GM12878 (cell line): ENCODE measurements at regions not wholly inside any gene's neighbourhood (a gene's known extent, or its start where the extent isn't known, plus 50 kb on each side); places are given as distances from the start of the nearest gene placed in this dataset.

ENCODE experiments used
- ATAC-seq: fragments of 200-7000 bp; cut with Tn5 transposase; 3 replicates; pipeline ENCODE4 v1.9.1; 2020; ENCODE audit warnings: mild to moderate bottlenecking, moderate library complexity
- BruUV-seq: library from RNA; stranded (reverse); fragments of 400-500 nt; replicated peaks from 2 replicates; lab custom pipeline; 2021; lab: Mats Ljungman, UMichigan
- CTCF ChIA-PET: fragments of 300-600 bp; sonication (Branson Sonifier 250); formaldehyde crosslinking; extraction: SDS; loops from one replicate; lab custom pipeline; 2021; ENCODE audit warnings: inconsistent platforms; lab: Yijun Ruan, JAX
- POLR2A ChIA-PET: fragments of 350-600 bp; formaldehyde crosslinking; extraction: SDS; loops from one replicate; lab custom pipeline; 2021; ENCODE audit warnings: inconsistent platforms; lab: Charles Lee
- RAD21 ChIA-PET: fragments of 300-600 bp; sonication (Branson Sonifier 250); formaldehyde crosslinking; loops from one replicate; lab custom pipeline; 2023; ENCODE audit warnings: antibody characterized with exemption; ENCODE audit not compliant: unreplicated experiment; lab: Charles Lee
- SMC1A ChIA-PET: fragments of 300-600 bp; sonication (Branson Sonifier 250); formaldehyde crosslinking; loops from one replicate; lab custom pipeline; 2023; ENCODE audit not compliant: unreplicated experiment, uncharacterized antibody; lab: Charles Lee
- DNase-seq: peaks from one replicate; pipeline ENCODE4 v3.0.0-alpha.2; 2011; ENCODE audit warnings: low read depth, low spot score
- FAIRE-seq: peaks from 3 replicates; lab custom pipeline; 2011; peaks lifted over from hg19 to GRCh38; lab: Jason Lieb, UNC
- H2AFZ ChIP-seq: 2 replicates; pipeline ENCODE4 v1.6.0; 2011; ENCODE audit warnings: low read depth, low read length, control low read depth; ENCODE audit not compliant: control insufficient read depth
- H3K27ac ChIP-seq: 2 replicates; pipeline ENCODE4 v1.5.1; 2011; ENCODE audit warnings: control low read depth; ENCODE audit not compliant: control insufficient read depth, insufficient read depth
- H3K27me3 ChIP-seq, 2 experiments: replicated peaks in 1 of 2; 2 replicates each; pipeline versions ENCODE4 v1.6.0 to v1.6.1; 2011; ENCODE audit warnings: low read length in 1 of 2; ENCODE audit not compliant: control insufficient read depth in 2 of 2, insufficient read depth in 2 of 2
- H3K36me3 ChIP-seq, 2 experiments: 2 replicates each; pipeline ENCODE4 v1.5.1; 2011; ENCODE audit warnings: low read length in 1 of 2; ENCODE audit not compliant: control insufficient read depth in 2 of 2, insufficient read depth in 2 of 2
- H3K4me1 ChIP-seq: 2 replicates; pipeline ENCODE4 v1.6.1; 2011; ENCODE audit warnings: mild to moderate bottlenecking, low read length, moderate library complexity, mixed read lengths; ENCODE audit not compliant: control insufficient read depth, insufficient read depth
- H3K4me2 ChIP-seq: 2 replicates; pipeline ENCODE4 v1.6.0; 2011; ENCODE audit warnings: control low read depth; ENCODE audit not compliant: control insufficient read depth, insufficient read depth
- H3K4me3 ChIP-seq: fragments of 200-600 bp; sonication (generic); 2 replicates; pipeline ENCODE4 v1.5.1; 2016
- H3K79me2 ChIP-seq: 2 replicates; pipeline ENCODE4 v1.6.0; 2011; ENCODE audit warnings: low read length; ENCODE audit not compliant: control insufficient read depth, insufficient read depth
- H3K9ac ChIP-seq: 2 replicates; pipeline ENCODE4 v1.8.0; 2011; ENCODE audit warnings: low read length, control low read depth, mixed read lengths; ENCODE audit not compliant: control insufficient read depth, insufficient read depth
- H3K9me3 ChIP-seq: replicated peaks from 3 replicates; pipeline ENCODE4 v1.5.1; 2011; ENCODE audit warnings: mild to moderate bottlenecking, low read length; ENCODE audit not compliant: control insufficient read depth, insufficient read depth
- H4K20me1 ChIP-seq: 2 replicates; pipeline ENCODE4 v1.6.0; 2011; ENCODE audit not compliant: control insufficient read depth, insufficient read depth
- ATF7 ChIP-seq: fragments of 450-650 bp; IDR thresholded peaks from 2 replicates; pipeline ENCODE4 v1.6.1; 2016; ENCODE audit warnings: low read depth, mild to moderate bottlenecking
- CBX3 ChIP-seq: fragments of 200-600 bp; sonication (generic); IDR thresholded peaks from 2 replicates; pipeline ENCODE4 v1.6.1; 2016; ENCODE audit warnings: low read depth, borderline replicate concordance
- ESRRA ChIP-seq: IDR thresholded peaks from 2 replicates; pipeline ENCODE4 v1.6.1; 2012; ENCODE audit warnings: mild to moderate bottlenecking, low read length, improper control_type of control experiment
- HDAC6 ChIP-seq: fragments of 200-600 bp; sonication (generic); IDR thresholded peaks from one replicate; pipeline ENCODE4 v1.8.0; 2017; ENCODE audit warnings: antibody characterized with exemption; ENCODE audit not compliant: unreplicated experiment
- IRF4 ChIP-seq: IDR thresholded peaks from 2 replicates; pipeline ENCODE4 v1.6.1; 2011; ENCODE audit warnings: low read depth, low read length
- KDM1A ChIP-seq: fragments of 200-600 bp; sonication (generic); IDR thresholded peaks from 2 replicates; pipeline ENCODE4 v1.6.1; 2016; ENCODE audit warnings: borderline replicate concordance
- LARP7 ChIP-seq: fragments of 450-650 bp; IDR thresholded peaks from 2 replicates; pipeline ENCODE4 v1.6.1; 2017; ENCODE audit warnings: mild to moderate bottlenecking
- MEF2A ChIP-seq: IDR thresholded peaks from 2 replicates; pipeline ENCODE4 v1.6.1; 2011; ENCODE audit warnings: low read depth, mild to moderate bottlenecking, low read length, moderate library complexity; ENCODE audit not compliant: insufficient read depth
- POU2F2 ChIP-seq: IDR thresholded peaks from 3 replicates; pipeline ENCODE4 v1.6.1; 2011; ENCODE audit warnings: low read depth, mild to moderate bottlenecking, low read length, borderline replicate concordance
- SMARCA5 ChIP-seq: fragments of 450-650 bp; IDR thresholded peaks from 2 replicates; pipeline ENCODE4 v1.6.1; 2017; ENCODE audit warnings: mild to moderate bottlenecking
- YBX1 ChIP-seq: fragments of 450-650 bp; IDR thresholded peaks from 2 replicates; pipeline ENCODE4 v1.6.1; 2016; ENCODE audit warnings: antibody characterized with exemption
- ZZZ3 ChIP-seq: IDR thresholded peaks from 2 replicates; pipeline ENCODE4 v1.6.1; 2011; ENCODE audit warnings: low read depth; ENCODE audit not compliant: control insufficient read depth, insufficient read length
- WGBS: methylation state at CpG from one replicate; pipeline ENCODE4 v1.1.6; 2016; ENCODE audit warnings: low lambda C conversion rate; ENCODE audit not compliant: insufficient replicate concordance, insufficient coverage; ENCODE audit errors: missing lambda C conversion rate; 5-methylcytosine and 5-hydroxymethylcytosine counted together
- in situ Hi-C: fragments of 300-500 bp; cut with MboI; formaldehyde crosslinking; loops from 9 replicates; pipeline ENCODE4 v1.14.3; 2018; ENCODE audit warnings: mixed read lengths
- intact Hi-C: fragments of 100-400 bp; cut with micrococcal nuclease; formaldehyde crosslinking; loops from one replicate; pipeline ENCODE4 v1.14.2; 2022; ENCODE audit not compliant: unreplicated experiment
- TF ChIP-seq, protein P1 (sequence below), 3 experiments: IDR thresholded peaks in 2 of 3; conservative IDR thresholded peaks in 1 of 3; 2 replicates each; pipeline ENCODE4 v1.5.1; 2011; ENCODE audit warnings: low read depth in 3 of 3, low read length in 3 of 3, mild to moderate bottlenecking in 3 of 3, control low read depth in 2 of 3, moderate library complexity in 2 of 3, inconsistent platforms in 1 of 3, mixed read lengths in 1 of 3; ENCODE audit not compliant: control insufficient read depth in 2 of 3, insufficient read depth in 1 of 3; ENCODE audit errors: extremely low read depth in 1 of 3
- TF ChIP-seq, protein P2 (sequence below): IDR thresholded peaks from 2 replicates; pipeline ENCODE4 v1.6.1; 2011; ENCODE audit warnings: borderline replicate concordance, low read depth, mild to moderate bottlenecking, moderate library complexity, mixed read lengths, low read length; ENCODE audit not compliant: insufficient read depth; ENCODE audit errors: extremely low read length

DNA sequence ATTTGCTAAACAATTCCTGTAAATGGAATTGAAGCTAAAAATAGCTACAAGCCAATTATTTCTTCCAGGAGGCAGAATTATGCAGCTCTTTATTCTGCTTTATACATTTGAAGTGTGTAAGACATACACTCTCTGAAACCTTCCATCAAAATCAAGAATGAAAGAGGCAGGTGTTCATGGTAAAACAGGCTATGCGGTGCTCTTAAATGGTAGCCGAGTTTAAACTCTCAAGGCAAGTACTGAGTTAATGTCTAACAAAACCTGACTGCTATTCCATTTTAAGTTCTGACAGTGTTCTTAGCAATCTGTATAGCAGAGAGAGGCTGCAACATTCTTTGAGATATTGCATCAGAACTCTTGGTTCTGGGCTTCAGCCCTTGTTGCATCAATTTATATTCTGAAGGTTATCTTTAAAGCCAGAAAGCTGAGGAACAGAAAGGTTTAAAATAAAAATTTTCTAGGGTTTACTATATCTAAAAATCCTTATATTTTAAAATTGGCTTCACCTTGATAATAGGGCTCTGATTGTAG lies 248.3 kb upstream of the CCNG1 start:
- SMC1A ChIA-PET, result interaction anchor here (1.2 to 2.0 kb wide), 7 partner anchors 11 to 95 kb away, joined by 4 to 6 read pairs (median 5); no protein-coding TSS in a partner anchor
- no peaks in the 10 kb centered on the region for H3K36me3 ChIP-seq
- no peaks in the 10 kb centered on the region for H3K27me3 ChIP-seq
- RAD21 ChIA-PET, result interaction anchor here (1.8 kb wide), 1 partner anchor 95 kb away, joined by 5 read pairs; no protein-coding TSS in a partner anchor
- H3K79me2 ChIP-seq, result no peaks in the 10 kb centered on the region
- POLR2A ChIA-PET, result interaction anchor here (1.1 kb wide), 1 partner anchor 10 kb away, joined by 3 read pairs; no protein-coding TSS in a partner anchor
- no peak for DNase-seq
- H4K20me1 ChIP-seq, result no peaks in the 10 kb centered on the region
- H2AFZ ChIP-seq, result no peak overlapping the region
- H3K9ac ChIP-seq, result no peak overlapping the region
- no peak overlapping the region for H3K27ac ChIP-seq
- no peak overlapping the region for H3K4me2 ChIP-seq
- in situ Hi-C loops (no loop called here), intact Hi-C loops (no loop called here)
- H3K4me1 ChIP-seq, result no peaks in the 10 kb centered on the region
- ATAC-seq, result peak; percentile 27
- no TSS peak for BruUV-seq
- FAIRE-seq, result no peak
- WGBS, result 65% methylated on average over 2 of the region's 2 CpGs
- TF ChIP-seq LARP7 (no peak), KDM1A (no peak), IRF4 (no peak), ESRRA (no peak), SMARCA5 (no peak), POU2F2 (no peak), CBX3 (no peak), YBX1 (no peak), ATF7 (no peak), HDAC6 (no peak), MEF2A (no peak), ZZZ3 (no peak)
- TF ChIP-seq, protein P1, sequence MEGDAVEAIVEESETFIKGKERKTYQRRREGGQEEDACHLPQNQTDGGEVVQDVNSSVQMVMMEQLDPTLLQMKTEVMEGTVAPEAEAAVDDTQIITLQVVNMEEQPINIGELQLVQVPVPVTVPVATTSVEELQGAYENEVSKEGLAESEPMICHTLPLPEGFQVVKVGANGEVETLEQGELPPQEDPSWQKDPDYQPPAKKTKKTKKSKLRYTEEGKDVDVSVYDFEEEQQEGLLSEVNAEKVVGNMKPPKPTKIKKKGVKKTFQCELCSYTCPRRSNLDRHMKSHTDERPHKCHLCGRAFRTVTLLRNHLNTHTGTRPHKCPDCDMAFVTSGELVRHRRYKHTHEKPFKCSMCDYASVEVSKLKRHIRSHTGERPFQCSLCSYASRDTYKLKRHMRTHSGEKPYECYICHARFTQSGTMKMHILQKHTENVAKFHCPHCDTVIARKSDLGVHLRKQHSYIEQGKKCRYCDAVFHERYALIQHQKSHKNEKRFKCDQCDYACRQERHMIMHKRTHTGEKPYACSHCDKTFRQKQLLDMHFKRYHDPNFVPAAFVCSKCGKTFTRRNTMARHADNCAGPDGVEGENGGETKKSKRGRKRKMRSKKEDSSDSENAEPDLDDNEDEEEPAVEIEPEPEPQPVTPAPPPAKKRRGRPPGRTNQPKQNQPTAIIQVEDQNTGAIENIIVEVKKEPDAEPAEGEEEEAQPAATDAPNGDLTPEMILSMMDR (IDR thresholded peaks at IDR 0.05 in 2 of 3, conservative IDR thresholded peaks at IDR 0.05 in 1 of 3; ENCODE audit: control insufficient read depth in 2 of 3, extremely low read depth in 1 of 3, insufficient read depth in 1 of 3, low read depth in 3 of 3, low read length in 3 of 3), result no peak
- TF ChIP-seq, protein P2, sequence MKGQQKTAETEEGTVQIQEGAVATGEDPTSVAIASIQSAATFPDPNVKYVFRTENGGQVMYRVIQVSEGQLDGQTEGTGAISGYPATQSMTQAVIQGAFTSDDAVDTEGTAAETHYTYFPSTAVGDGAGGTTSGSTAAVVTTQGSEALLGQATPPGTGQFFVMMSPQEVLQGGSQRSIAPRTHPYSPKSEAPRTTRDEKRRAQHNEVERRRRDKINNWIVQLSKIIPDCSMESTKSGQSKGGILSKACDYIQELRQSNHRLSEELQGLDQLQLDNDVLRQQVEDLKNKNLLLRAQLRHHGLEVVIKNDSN, result no peak
- CTCF ChIA-PET, result interaction anchor here (1.1 to 1.3 kb wide), 3 partner anchors 8 to 110 kb away, joined by 3 to 6 read pairs (median 5); no protein-coding TSS in a partner anchor
- H3K9me3 ChIP-seq, result no peaks in the 10 kb centered on the region
- no peak overlapping the region for H3K4me3 ChIP-seq
